HG03159 (cell line): ENCODE measurements at regions not wholly inside any gene's neighbourhood (a gene's known extent, or its start where the extent isn't known, plus 50 kb on each side); places are given as distances from the start of the nearest gene placed in this dataset.
A peak's percentile ranks its signal among the peaks of the same experiment; 100 is the strongest.
"Not testable (repeated sequence)": the region's sequence is repeated elsewhere in the genome, so short reads cannot be mapped to it uniquely, and the experiment has no call there.

Experiments
- ATAC-seq: cut with Tn5 transposase; IDR thresholded peaks from one replicate; pipeline ENCODE4 v1.9.1; 2021; ENCODE audit warnings: mild to moderate bottlenecking, moderate library complexity; ENCODE audit not compliant: unreplicated experiment

DNA sequence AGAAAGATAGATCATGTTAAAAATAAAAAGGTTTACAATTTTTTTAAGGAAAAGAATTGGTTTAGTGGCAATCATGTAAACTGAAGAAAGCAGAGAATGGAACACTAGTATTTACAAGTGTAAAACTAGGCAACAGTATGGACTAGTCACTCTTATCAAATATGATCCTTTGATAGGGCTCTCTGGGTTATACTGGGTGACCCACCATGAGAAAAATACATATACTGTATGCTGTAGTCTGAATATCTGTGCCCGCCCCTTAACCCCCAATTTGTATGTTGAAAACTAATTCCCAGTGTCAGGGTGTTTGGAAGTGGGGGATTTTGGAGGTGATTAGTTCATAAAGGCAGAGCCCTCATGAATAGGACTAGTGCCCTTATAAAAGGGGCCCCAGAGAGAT is 236.8 kb upstream of the TARS1 start:
- no peak for ATAC-seq

DNA sequence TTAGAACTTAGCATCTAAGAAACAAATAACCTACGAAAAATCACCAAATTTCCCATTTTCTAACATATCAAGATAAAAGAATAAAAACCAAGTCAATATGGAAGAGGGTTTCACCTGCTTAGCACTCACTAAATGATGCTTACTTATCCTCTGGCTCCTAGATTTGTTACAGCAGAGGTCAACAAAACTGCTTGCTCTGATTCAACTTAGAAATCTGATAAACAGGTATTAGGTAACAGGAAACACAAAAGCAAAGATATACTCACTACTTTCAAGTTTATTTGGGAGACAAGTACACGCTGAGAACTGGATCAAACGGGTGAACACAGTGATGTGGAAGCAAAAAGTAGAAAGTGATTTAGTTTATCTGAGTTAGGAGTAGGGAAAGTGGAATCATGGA is 235.7 kb upstream of the TARS1 start:
- ATAC-seq, result no peak

DNA sequence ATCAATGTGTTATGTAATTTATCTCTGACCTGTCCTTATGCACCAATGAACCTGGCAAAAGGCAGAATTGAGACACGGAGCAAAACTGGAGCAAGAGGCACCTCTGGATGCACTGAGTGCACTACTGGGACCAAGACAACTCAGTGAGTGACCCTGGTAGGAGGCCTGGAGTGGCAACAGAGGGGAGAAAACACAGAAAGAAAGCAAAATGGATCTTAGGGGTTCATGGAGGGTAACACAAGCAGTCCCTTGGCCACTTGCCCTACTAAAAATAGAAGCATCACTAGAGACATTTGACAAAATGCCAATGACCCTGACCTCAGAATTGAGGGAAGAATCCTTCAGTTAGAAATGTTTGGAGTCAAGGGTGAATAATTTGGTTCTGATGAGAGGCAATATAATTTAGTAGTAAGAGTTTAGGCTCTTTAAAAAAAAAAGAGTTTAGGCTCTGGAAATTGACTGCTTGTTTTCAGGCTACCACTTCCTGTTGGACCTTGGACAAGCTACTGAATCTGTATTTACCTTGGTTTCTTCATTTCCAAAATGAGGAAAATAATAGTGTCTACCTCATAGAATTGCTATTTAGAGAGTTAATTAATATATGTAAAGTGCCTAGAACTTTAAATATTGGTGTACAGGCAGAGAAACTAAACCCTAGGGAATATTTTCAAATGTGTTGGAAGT is 234.9 kb upstream of the TARS1 start:
- no peak for ATAC-seq

DNA sequence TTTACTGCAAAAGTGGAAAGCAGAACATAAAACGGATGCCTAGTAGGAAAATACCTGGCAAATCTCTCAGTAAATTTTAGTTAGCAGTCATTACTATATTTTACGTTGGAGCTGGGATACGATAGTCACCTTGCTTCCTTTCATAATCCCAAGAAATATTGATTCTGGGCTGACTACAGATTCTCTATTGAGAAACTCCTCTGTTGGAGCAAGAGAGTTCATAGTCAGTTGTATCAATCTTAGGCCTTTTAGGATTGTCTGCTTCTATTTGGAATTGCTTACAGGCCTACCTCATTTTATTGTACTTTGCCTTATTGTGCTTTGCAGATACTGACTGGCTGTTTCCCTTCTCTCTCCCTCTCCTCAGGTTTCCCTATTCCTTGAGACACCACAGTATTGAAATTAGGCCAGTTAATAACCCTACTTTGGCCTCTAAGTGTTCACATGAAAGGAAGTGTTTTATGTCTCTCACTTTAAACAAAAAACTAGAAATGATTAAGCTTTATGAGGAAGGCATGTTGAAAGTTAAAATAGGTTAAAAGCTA is 233.7 kb upstream of the TARS1 start:
- no peak for ATAC-seq

DNA sequence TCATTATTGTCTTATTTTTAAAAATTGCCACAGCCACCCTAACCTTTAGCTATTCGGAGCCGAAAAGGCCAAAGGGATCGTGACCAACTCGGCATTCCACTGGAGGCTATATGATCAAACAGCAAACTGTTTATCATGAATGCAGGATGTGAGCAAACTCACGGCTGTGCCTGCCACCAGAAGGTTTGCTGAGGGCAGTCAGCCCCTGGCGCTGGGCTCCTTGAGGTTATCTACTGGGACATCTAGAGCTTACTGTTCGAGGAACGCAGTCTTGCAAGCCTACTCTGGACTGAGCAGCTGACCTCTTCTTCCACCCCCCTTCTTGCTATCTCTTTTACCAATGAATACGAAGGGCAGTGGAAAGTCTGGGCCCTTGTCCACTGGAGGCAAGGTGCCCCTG is 231.5 kb upstream of the TARS1 start:
- no peak for ATAC-seq

DNA sequence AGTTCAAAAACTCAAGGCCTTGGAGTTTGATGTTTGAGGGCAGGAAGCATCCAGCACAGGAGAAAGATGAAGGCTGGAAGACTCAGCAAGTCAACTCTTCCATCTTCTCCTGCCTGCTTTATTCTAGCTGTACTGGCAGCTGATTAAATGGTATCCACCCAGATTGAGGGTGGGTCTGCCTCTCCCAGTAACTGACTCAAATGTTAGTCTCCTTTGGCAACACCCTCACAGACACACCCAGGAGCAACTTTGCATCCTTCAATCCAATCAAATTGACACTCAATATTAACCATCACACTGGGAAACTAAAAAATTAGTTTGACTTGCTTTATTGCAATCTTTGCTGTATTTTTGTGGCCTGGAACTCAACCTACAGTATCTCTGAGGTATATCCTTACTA is 230.5 kb upstream of the TARS1 start:
- ATAC-seq, result not testable (repeated sequence)

DNA sequence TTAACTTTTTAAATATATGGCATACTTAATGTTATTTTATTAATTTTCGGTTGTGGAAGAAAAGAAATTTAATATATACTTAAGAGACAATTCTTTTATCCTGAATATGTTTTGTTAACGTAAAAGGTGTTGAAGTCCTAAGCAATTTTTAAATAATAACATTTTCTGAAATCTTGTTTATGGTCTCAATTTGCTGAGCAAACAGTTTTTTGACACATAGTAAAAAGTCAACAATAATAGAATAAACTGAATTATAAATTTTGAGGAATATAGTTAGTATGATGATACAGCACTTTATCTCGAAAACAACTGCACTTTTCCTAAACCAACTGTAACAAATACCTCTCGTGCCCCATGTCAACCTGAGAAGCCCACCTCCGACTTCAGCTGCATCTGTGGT is 229.8 kb upstream of the TARS1 start:
- ATAC-seq, result no peak

DNA sequence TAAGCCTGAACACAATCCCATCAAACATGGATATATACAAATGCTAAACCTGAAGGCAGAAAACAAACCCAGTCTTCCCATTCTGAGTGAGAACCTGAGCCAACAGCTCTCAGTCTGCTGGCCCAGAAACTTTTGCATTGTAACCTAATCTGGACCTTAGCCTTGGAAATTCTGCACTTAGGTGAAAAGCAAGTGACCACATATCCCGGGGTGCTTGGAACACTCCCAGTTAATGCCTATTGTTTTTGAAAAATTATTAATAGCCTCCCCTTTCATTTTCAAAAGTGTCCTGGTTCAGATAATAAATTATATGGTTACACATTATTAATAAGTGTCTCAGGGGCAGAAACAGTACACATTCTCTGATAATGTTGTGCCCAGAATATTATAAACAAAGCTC is 228.3 kb upstream of the TARS1 start:
- ATAC-seq, result no peak

DNA sequence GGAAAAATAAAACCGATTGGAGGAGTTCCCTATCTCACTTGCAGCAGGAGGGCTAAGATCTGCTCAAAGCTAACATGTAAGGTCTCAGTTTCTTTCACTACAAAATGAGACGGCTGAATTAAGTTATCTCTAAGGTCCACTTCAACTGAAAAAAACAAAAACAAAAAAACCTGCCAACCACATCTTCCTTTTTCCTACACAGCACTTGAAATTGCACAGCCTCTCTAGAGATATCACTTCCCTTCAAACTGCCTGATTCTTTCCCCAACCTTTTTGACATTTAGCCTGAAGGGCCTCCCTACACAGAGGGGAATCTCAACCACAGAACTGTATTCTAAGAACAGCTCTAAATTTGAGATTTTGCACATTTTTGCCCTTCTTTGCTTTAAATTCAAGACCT is 227.9 kb upstream of the TARS1 start:
- ATAC-seq, result no peak

DNA sequence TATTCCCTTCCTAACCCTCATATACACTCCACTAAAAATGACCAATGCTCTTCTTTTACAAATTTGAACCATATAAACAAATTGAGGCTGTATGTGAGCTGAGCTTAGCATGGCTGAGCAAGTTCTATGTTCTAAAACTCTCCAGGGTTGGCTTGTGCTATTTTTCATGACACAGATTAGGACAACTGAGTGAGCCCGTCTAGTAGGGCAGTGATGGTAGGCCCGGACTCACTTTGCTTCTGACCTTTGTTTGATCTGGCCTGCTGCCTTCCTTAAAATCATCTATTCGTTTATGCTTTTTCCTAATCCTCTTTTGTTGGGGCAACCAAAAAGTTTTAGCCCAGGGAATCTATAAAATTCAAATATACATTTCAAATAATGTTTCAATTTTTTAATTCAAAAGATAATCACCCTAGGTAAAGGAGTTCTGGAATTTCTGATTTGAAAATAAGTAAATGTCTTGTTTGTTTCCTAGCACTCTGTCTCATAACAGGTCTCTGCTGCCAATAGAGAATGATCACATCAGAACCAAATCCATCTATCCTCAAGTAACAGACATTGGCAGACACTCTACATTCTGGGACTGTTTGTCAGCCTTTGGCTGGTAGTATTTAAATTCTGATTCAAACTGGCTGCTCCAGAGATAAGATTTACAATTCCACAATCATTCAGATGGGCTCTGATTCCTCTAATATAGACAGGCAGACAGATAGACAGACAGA is 217.0 kb upstream of the TARS1 start:
- no peak for ATAC-seq

DNA sequence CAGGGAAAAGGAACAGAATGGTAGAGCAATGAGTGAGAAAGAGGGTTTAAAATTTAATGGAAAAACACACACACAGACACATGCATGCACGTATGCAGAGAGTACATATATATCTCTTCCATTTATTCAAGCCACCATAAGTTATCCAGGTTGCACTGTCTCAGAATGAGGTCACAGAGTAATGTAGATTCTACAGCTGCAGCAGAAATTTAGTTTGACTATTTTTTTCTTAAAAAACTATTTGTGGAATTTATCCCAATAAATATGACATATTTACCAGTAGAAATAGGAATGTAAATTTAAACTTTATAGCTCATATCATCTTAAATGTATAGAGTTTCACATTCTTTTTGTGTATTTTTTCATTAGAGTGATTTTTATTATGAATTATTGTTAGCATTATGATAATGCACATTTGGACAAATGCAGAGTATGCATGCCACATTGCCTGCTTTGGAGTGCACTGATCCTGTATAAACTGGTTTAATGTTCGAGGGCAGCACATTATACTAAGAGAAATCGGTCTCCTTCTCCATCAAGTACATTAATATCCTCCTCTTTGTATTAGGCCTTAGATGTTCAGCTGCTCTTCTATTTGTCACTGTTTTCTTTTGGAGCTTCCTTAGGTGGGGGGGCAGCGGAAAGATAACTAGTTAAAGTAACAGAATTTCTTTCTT is 216.3 kb upstream of the TARS1 start:
- ATAC-seq, result no peak

DNA sequence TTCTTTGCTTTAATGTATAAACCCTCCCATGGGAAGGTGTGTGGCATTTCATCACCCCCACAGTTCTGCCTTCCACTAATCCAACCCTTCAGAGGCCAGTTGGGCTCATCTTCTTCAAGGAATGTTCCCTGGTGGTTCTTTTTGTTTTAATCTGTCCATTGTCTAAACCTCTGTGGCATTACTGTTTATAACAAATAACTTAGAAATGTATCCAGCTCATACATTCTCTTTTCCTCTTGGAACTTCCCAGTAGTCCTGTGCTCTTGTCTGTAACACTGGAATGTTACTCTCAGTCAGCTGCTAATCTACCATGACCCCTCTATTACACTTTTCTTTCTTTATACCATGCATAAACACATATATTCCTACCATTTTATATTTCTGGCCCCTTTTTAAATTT is 213.5 kb upstream of the TARS1 start:
- no peak for ATAC-seq

DNA sequence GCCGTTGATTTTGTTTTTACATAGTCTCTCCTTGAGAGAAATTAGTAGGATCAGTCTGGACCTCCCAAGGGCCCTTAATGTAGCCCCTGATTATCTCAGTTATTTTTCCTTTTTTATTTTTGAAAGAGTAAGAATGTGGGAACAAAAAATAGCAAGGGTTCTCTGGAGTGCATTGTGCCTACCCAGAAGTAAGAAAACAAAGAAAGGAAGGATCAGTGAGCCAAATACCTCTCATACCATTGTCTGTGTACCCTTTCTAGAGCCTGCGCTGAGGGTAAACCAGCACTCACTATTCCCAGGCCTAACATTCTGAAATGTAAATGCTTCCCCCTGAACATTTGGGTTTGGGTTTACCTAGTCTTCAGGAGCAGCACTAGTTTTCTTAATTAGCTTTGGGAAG is 213.0 kb upstream of the TARS1 start:
- no peak for ATAC-seq

DNA sequence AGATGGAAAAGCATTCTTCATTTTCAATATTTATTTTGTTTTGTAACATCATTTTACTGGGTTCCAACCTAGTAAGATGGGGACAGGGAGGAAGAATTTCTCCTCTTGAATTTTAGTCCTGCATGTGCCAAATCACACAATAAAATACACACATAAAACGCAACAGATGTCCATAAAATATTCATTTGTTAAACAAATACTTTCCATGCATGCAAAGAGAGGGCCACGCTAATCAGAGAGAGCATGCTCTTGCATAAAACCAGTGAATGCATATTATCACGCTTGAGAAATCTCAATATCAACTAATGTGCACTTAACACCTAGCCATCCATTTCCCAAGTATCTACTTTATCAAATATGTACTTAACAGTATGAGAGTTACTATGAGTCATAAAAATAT is 212.6 kb upstream of the TARS1 start:
- ATAC-seq, result no peak

DNA sequence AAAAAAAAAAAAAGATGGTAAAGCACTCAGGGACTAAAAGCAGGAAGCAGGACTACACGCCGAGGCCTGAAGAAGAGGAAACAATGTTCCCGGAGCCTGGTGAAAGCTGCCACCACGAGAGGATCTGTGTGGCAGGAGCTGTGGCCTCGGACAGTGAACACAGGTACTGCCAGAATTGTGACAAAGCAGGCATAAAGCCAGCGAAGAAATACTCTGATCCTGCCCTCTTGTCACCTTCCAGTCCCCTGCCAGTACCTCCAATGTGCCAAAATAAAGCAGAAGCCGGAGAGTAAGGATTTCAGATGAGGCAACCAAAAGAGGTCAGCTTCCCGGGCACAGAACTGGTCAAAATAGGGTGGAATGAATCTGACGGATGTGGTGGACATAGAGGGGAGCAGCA is 211.5 kb upstream of the TARS1 start:
- no peak for ATAC-seq

DNA sequence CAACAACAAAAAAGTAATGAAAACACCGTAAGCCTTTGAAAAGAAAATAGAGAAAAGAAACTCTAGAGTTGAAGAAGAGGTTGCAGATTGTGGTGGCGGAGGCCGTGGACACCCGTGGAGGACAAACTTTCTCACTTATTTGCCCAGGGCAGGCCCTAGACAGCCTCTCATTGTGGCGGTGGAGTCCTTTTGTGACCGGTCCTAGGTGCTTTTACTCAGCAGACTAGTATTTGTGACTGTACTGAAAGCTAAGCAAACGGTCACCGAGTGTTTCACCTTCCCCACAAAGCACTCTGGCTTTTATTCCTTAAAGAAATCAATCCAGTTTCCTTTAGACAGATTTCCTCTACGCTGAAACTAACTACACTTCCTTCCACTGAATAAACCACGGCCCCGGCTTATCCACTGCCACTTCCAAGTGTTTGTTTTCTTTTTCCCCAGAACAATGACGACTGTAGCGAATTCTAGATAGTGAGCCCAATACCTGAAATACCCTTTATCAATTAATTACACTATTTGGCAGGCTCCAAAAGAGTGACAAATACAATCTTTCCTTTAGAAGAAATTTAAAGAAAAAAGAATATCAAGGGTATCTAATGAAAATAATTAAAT is 210.2 kb upstream of the TARS1 start:
- ATAC-seq, result no peak

DNA sequence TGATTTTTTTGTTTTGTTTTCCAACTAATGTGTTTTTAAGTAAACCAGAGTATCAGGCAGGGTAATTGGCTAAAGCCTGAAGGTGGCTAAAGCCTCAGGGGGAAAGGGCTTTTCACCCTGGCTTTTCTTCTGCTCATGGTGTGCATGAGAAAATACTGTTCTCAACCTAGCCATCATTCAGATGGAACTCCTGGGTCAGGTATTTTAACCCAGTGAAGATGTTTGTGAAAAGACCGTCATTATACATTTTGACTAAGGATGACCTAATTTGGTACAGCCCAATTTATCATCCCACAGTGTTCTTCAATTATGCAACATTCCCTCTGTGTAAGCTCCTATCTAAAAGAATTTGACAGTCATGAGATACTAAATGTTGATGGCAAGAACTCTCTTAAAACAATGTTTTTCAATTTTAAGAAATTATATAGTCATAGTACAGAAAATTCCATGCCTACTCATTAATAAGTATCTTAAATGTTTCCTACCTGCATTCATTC is 209.5 kb upstream of the TARS1 start:
- ATAC-seq, result no peak

DNA sequence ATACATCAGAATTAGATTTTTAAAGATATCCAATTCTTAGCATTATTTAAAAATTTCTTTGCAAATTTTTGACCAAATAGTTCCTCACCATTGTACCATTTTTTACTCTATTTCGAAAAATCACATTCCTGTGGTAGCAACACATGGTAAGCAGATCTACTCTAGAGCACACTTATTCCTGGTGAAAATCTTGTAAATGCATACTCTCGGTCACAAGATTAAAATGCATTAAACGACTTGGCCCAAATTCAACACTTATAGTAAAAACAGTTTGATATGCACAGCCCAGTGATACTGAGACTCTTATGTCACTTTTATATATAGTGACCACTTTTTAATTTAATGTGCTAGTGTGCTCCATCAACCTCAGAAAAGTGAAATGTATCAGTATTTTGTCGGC is 208.8 kb upstream of the TARS1 start:
- no peak for ATAC-seq

DNA sequence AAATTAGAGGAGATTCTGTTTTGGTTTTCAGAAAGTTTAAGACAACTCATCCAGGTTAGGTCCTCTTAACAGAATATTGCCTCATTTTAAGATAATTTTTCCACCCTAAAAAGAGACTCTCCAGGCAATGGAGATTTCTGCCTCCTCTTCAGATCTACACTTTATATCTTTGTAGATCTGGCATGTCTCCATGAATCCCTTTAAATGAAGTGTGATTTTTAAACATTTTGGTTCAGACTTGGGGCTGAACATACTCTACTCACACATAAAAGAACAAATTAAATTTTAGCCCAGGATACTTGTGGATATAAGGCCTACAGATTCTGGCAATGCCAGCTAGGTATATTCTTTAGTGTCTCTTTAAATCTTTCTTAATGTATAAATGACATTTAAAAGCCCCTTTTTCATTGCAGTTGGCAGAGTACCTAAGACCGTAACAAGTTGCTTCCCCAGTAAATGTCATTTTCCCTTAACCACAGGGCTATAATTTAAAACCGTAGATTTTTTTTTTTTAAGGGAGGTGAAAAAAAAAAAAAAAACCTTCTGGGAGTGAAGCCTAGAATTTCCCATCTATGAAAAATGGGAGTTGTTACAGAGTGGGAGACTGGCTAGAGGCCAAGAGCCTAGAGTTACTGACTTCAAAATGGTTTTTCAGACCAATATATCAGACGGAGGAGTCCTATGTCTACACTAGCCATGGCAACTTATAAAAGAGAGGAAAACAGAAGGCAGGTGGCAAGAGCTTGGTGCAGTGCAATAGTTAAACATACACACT is 207.8 kb upstream of the TARS1 start:
- ATAC-seq, result no peak

DNA sequence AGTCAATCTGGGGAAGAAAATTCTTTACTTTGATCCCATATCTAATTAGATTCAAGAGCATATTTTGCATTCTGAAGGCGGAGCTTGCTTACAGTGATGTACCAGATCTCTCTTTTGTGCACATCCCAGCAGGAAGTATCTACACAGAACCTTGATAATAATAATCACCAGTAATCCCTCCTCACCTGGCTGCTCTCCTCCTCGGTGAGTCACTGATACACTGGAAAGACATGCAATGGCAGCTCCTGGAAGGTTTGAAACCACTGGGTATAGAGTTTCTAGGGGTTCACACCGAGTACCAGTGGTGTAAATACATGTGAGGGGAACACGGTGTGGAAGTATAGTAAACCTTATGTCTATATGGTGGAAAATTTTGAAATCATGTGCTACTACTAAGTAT is 205.5 kb upstream of the TARS1 start:
- ATAC-seq, result no peak

DNA sequence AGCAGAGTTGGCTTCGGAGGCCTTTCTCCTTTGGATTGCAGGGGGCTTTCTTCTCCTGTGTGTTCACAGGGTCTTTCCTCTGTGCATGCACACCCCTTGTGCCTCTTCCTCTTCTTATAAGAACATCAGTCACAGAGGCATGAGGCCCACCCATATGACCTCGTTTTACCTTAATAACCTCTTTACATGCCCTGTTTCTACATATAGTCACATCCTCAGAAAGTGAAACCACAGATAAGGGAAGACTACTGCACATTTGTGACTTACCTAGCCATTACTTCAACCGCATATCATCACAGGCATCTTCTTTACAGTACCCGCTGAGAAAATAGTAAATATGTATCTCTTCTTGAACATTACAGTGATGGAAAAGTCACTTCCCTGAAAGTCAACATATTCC is 204.9 kb upstream of the TARS1 start:
- peak; percentile 67 for ATAC-seq
